Immature natural killer cell (primary cell): ENCODE measurements at regions not wholly inside any gene's neighbourhood (a gene's known extent, or its start where the extent isn't known, plus 50 kb on each side); places are given as distances from the start of the nearest gene placed in this dataset.
"Not testable (repeated sequence)": the region's sequence is repeated elsewhere in the genome, so short reads cannot be mapped to it uniquely, and the experiment has no call there.

ENCODE experiments used
- DNase-seq, 3 donors: peaks; one replicate each; pipeline ENCODE4 v3.0.0; 2022; ENCODE audit warnings: mixed read lengths in 1 of 3
- H3K27ac Mint-ChIP-seq, 6 donors: one replicate each; pipeline ENCODE4 v1.8.0; 2020; ENCODE audit warnings: mixed read lengths in 6 of 6, mild to moderate bottlenecking in 5 of 6, inconsistent platforms in 4 of 6, moderate library complexity in 3 of 6
- H3K27me3 Mint-ChIP-seq, 3 donors: one replicate each; pipeline ENCODE4 v1.8.0; 2020 to 2021; ENCODE audit warnings: low read depth in 3 of 3, mild to moderate bottlenecking in 3 of 3, mixed read lengths in 3 of 3, moderate library complexity in 3 of 3, inconsistent platforms in 1 of 3
- H3K36me3 Mint-ChIP-seq, 3 donors: one replicate each; pipeline ENCODE4 v1.8.0; 2020; ENCODE audit warnings: mixed read lengths in 3 of 3, inconsistent platforms in 2 of 3, mild to moderate bottlenecking in 2 of 3
- H3K4me1 Mint-ChIP-seq, 2 donors: one replicate each; pipeline ENCODE4 v1.8.0; 2020; ENCODE audit warnings: inconsistent platforms in 2 of 2, mild to moderate bottlenecking in 2 of 2, mixed read lengths in 2 of 2, moderate library complexity in 1 of 2
- H3K4me3 Mint-ChIP-seq, 5 donors: one replicate each; pipeline ENCODE4 v1.8.0; 2020; ENCODE audit warnings: mild to moderate bottlenecking in 5 of 5, mixed read lengths in 5 of 5, inconsistent platforms in 3 of 5, moderate library complexity in 3 of 5
- H3K9me3 Mint-ChIP-seq, 6 donors: one replicate each; pipeline ENCODE4 v1.8.0; 2020; ENCODE audit warnings: mild to moderate bottlenecking in 6 of 6, mixed read lengths in 6 of 6, inconsistent platforms in 4 of 6, moderate library complexity in 3 of 6

- no peak for DNase-seq
- Mint-ChIP-seq H3K36me3 (no peaks in the 10 kb centered on the region), H3K4me3 (no peak overlapping the region), H3K4me1 (no peaks in the 10 kb centered on the region), H3K27me3 (peaks cover 0 to 2% (median 2%) of the 10 kb centered on the region in 3 donors), H3K9me3 (peaks cover 0 to 40% (median 7%) of the 10 kb centered on the region in 6 donors), H3K27ac (no peak overlapping the region)
Measured at GRCh38 chr7:81300753-81301152, 381.9 kb upstream of the SEMA3C start.

GRCh38 chr7:81299711-81300110 lies 380.9 kb upstream of the SEMA3C start:
- no peaks in the 10 kb centered on the region for H3K36me3 Mint-ChIP-seq
- peaks cover 0 to 40% (median 6%) of the 10 kb centered on the region in 6 donors for H3K9me3 Mint-ChIP-seq
- no peak overlapping the region for H3K27ac Mint-ChIP-seq
- H3K4me1 Mint-ChIP-seq: no peaks in the 10 kb centered on the region
- no peak for DNase-seq
- peaks cover 0 to 2% (median 2%) of the 10 kb centered on the region in 3 donors for H3K27me3 Mint-ChIP-seq
- H3K4me3 Mint-ChIP-seq: no peak overlapping the region

DNA sequence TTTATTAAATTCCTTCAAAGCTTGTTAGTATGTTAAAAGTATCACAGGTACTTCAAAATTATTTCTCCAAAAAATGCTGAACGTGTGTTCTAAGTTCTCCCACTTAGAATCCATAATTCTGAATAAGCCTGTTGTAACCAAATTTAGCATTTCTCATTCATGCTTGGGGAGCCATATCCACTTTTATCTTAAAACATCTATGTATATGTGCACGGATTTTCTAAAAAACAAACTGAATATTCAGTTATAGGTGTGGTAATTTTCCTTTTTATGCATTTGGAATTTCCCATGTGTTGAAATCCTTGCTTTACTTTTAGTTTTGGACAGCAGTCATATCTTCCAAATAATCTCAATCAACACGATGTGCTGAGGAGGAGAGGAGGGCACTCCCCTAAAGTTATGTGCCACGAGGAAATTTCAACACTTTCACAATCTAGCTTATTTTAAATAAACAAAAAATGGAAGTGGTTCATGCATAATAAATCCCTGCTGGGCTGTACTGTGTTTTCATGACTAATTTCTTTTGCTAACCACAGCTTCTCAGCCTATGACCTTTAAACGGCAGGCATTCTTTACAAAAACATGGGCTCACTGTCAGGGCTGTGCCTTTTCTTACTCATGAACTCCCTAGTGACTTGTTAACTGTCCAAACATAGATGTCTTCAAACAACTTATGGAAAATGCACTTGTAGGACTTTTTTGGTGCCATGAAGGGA lies 380.3 kb upstream of the SEMA3C start:
- H3K4me3 Mint-ChIP-seq: no peak overlapping the region
- no peaks in the 10 kb centered on the region for H3K4me1 Mint-ChIP-seq
- H3K27ac Mint-ChIP-seq: no peak overlapping the region
- no peak for DNase-seq
- peaks cover 0 to 2% (median 2%) of the 10 kb centered on the region in 3 donors for H3K27me3 Mint-ChIP-seq
- H3K9me3 Mint-ChIP-seq: peaks cover 0 to 39% (median 4%) of the 10 kb centered on the region in 6 donors
- H3K36me3 Mint-ChIP-seq: no peaks in the 10 kb centered on the region

DNA sequence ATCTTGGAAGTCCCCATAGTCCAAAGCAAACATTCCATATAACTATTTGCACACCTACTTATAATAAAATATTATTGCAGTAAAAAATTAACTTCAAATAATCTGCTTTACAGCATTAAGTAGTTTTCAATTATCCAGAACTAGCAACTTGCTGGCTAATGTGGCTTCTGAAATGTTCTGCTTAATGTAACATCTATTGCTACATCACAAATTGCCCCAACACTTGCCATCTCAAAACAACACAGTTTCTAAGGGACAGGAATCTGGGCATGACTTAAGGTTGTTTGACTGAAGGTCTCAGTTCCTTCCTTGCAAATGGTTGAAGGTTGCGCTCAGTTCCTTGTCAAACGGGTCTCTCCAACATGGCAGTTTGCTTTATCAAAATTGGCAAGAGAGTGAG lies 378.5 kb upstream of the SEMA3C start:
- Mint-ChIP-seq H3K4me3 (no peak overlapping the region), H3K27ac (no peak overlapping the region), H3K4me1 (no peaks in the 10 kb centered on the region), H3K27me3 (peaks cover 0 to 2% (median 2%) of the 10 kb centered on the region in 3 donors), H3K36me3 (no peaks in the 10 kb centered on the region), H3K9me3 (peaks cover 0 to 38% (median 4%) of the 10 kb centered on the region in 6 donors)
- DNase-seq: no peak

- H3K9me3 Mint-ChIP-seq: peaks cover 0 to 34% (median 4%) of the 10 kb centered on the region in 6 donors
- DNase-seq: no peak
- no peak overlapping the region for H3K4me3 Mint-ChIP-seq
- H3K27me3 Mint-ChIP-seq: peaks cover 0 to 2% (median 0%) of the 10 kb centered on the region in 3 donors
- no peak overlapping the region for H3K27ac Mint-ChIP-seq
- no peaks in the 10 kb centered on the region for H3K4me1 Mint-ChIP-seq
- H3K36me3 Mint-ChIP-seq: no peaks in the 10 kb centered on the region
Measured at GRCh38 chr7:81296726-81297125, 377.9 kb upstream of the SEMA3C start.

GRCh38 chr7:81294897-81295515 lies 376.2 kb upstream of the SEMA3C start:
- no peaks in the 10 kb centered on the region for H3K27me3 Mint-ChIP-seq
- H3K9me3 Mint-ChIP-seq: peaks cover 0 to 36% (median 2%) of the 10 kb centered on the region in 6 donors
- no peak overlapping the region for H3K4me3 Mint-ChIP-seq
- no peak for DNase-seq
- H3K27ac Mint-ChIP-seq: no peak overlapping the region
- no peaks in the 10 kb centered on the region for H3K36me3 Mint-ChIP-seq
- H3K4me1 Mint-ChIP-seq: no peaks in the 10 kb centered on the region

DNA sequence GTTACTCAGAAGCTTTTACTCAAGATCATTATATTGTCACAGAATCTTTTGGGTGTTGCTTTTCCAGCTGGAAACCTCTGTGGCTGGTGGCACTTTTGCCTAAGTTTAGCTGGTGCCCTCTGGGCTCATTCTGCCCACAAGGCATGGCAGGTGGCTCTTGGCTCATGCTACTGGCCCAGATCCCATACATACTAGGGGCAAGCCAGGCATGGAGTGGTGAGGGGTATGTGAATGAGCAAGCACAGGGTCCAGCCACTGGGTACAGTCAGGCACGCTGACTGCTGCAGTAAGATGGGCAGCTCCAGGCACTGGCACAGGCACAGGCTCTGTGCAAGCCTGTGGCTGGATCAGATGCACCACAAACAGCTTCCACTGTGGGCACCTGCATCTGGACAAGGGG lies 375.0 kb upstream of the SEMA3C start:
- H3K27me3 Mint-ChIP-seq: no peaks in the 10 kb centered on the region
- H3K36me3 Mint-ChIP-seq: no peaks in the 10 kb centered on the region
- H3K4me3 Mint-ChIP-seq: no peak overlapping the region
- H3K4me1 Mint-ChIP-seq: no peaks in the 10 kb centered on the region
- no peak overlapping the region for H3K27ac Mint-ChIP-seq
- peaks cover 0 to 31% (median 3%) of the 10 kb centered on the region in 6 donors for H3K9me3 Mint-ChIP-seq
- DNase-seq: no peak

- H3K4me1 Mint-ChIP-seq, DNase-seq, H3K27me3 Mint-ChIP-seq, H3K27ac Mint-ChIP-seq, H3K36me3 Mint-ChIP-seq, H3K4me3 Mint-ChIP-seq: not testable (repeated sequence)
- H3K9me3 Mint-ChIP-seq: peaks cover 0 to 10% (median 7%) of the 10 kb centered on the region in 6 donors
Measured at GRCh38 chr7:81286754-81287153, 367.9 kb upstream of the SEMA3C start.

DNA sequence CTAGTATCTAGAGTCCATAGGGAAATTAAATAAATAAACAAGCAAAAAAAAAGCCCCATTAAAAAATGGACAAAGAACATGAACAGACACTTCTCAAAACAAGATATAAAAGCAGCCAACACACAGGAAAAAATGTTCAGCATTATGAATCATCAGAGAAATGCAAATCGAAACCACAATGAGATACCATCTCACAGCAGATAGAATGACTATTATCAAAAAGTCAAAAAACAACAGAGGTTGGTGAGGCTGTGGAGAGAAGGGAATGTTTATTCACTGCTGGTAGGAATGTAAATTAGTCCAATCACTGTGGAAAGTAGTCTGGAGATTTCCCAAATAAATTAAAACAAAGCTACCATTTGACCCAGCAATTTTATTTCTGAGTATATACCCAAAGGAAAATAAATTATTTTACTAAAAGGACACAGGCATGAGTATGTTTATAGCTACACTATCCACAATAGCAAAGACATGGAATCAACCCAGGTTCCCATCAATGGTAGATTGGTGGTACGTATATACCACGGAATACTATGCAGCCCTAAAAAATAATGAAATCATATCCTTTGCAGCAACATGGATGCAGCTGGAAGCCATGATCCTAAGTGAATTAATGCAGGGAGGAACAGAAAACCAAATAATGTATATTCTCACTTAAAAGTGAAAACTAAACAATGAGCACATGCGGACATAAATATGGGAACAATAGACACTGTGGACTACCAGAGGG lies 366.5 kb upstream of the SEMA3C start:
- H3K9me3 Mint-ChIP-seq: peaks cover 0 to 18% (median 7%) of the 10 kb centered on the region in 6 donors
- H3K27me3 Mint-ChIP-seq: peaks cover 0 to 2% (median 1%) of the 10 kb centered on the region in 3 donors
- DNase-seq: no peak
- no peaks in the 10 kb centered on the region for H3K4me1 Mint-ChIP-seq
- peaks cover 0 to 4% (median 0%) of the 10 kb centered on the region in 3 donors for H3K36me3 Mint-ChIP-seq
- H3K27ac Mint-ChIP-seq: no peak overlapping the region
- H3K4me3 Mint-ChIP-seq: no peak overlapping the region

GRCh38 chr7:81284576-81284975 lies 365.7 kb upstream of the SEMA3C start:
- DNase-seq: no peak
- Mint-ChIP-seq H3K9me3 (peaks cover 3 to 16% (median 6%) of the 10 kb centered on the region in 6 donors), H3K27me3 (peaks cover 0 to 3% (median 1%) of the 10 kb centered on the region in 3 donors), H3K27ac (no peak overlapping the region), H3K36me3 (peaks cover 0 to 4% (median 0%) of the 10 kb centered on the region in 3 donors), H3K4me3 (no peak overlapping the region), H3K4me1 (no peaks in the 10 kb centered on the region)

GRCh38 chr7:81280531-81280930 lies 361.7 kb upstream of the SEMA3C start:
- H3K9me3 Mint-ChIP-seq: peaks cover 5 to 29% (median 11%) of the 10 kb centered on the region in 6 donors
- H3K36me3 Mint-ChIP-seq: peaks cover 0 to 4% (median 0%) of the 10 kb centered on the region in 3 donors
- no peak overlapping the region for H3K27ac Mint-ChIP-seq
- DNase-seq: no peak
- peaks cover 0 to 3% (median 1%) of the 10 kb centered on the region in 3 donors for H3K27me3 Mint-ChIP-seq
- no peaks in the 10 kb centered on the region for H3K4me1 Mint-ChIP-seq
- H3K4me3 Mint-ChIP-seq: no peak overlapping the region

DNA sequence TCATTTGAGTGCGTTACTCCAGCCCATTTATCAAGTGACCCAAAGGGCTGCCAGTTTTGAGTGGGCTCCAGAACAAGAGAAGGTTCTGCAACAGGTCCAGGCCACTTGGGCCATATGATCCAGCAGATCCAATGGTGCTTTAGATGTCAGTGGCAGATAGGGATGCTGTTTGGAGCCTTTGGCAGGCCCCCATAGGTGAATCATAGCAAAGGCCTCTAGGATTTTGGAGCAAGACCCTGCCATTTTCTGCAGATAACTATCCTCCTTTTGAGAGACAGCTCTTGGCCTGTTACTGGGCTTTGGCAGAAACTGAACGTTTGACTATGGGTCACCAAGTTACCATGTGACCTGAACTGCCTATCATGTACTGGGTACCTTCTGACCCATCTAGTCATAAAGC lies 358.8 kb upstream of the SEMA3C start:
- Mint-ChIP-seq H3K27ac (no peak overlapping the region), H3K9me3 (peaks cover 5 to 29% (median 12%) of the 10 kb centered on the region in 6 donors)
- DNase-seq: no peak

GRCh38 chr7:81273601-81274397 lies 354.9 kb upstream of the SEMA3C start:
- no peak for DNase-seq
- Mint-ChIP-seq H3K36me3 (no peaks in the 10 kb centered on the region), H3K9me3 (peaks cover 2 to 20% (median 11%) of the 10 kb centered on the region in 6 donors), H3K4me3 (no peak overlapping the region), H3K27me3 (no peaks in the 10 kb centered on the region), H3K27ac (no peak overlapping the region), H3K4me1 (no peaks in the 10 kb centered on the region)

More for the DNA sequence above, 358.8 kb upstream of the SEMA3C start:
- no peaks in the 10 kb centered on the region for H3K36me3 Mint-ChIP-seq
- H3K4me1 Mint-ChIP-seq: no peaks in the 10 kb centered on the region
- H3K4me3 Mint-ChIP-seq: no peak overlapping the region
- H3K27me3 Mint-ChIP-seq: peaks cover 0 to 2% (median 0%) of the 10 kb centered on the region in 3 donors
